Suprapubic skin (tissue), 4 donors: ENCODE measurements at regions not wholly inside any gene's neighbourhood (a gene's known extent, or its start where the extent isn't known, plus 50 kb on each side); places are given as distances from the start of the nearest gene placed in this dataset.

ENCODE experiments used
- DNase-seq, 2 donors: peaks; one replicate each; pipeline ENCODE4 v3.0.0-alpha.2; 2019; ENCODE audit warnings: low spot score in 2 of 2
- H3K27ac ChIP-seq: fragments of 200-600 bp; sonication (generic); one replicate; pipeline ENCODE4 v1.5.1; 2019
- H3K27me3 ChIP-seq: fragments of 200-600 bp; sonication (generic); one replicate; pipeline ENCODE4 v1.5.1; 2019
- H3K36me3 ChIP-seq: fragments of 200-600 bp; sonication (generic); one replicate; pipeline ENCODE4 v1.5.1; 2019
- H3K4me1 ChIP-seq: fragments of 200-600 bp; sonication (generic); one replicate; pipeline ENCODE4 v1.5.1; 2019
- H3K4me3 ChIP-seq: fragments of 200-600 bp; sonication (generic); one replicate; pipeline ENCODE4 v1.5.1; 2019; ENCODE audit warnings: mild to moderate bottlenecking
- H3K9me3 ChIP-seq: fragments of 200-600 bp; sonication (generic); one replicate; pipeline ENCODE4 v1.5.1; 2019
- EP300 ChIP-seq: sonication (generic); formaldehyde crosslinking; IDR thresholded peaks from one replicate; pipeline ENCODE4 v1.6.1; 2017; ENCODE audit warnings: antibody characterized with exemption
- POLR2A ChIP-seq, 2 donors: fragments of 450-650 bp; IDR thresholded peaks; one replicate each; pipeline ENCODE4 v1.6.1; 2017; ENCODE audit warnings: antibody characterized with exemption in 2 of 2, mild to moderate bottlenecking in 2 of 2, moderate library complexity in 2 of 2
- POLR2AphosphoS5 ChIP-seq, 3 donors: sonication (generic); formaldehyde crosslinking; IDR thresholded peaks; one replicate each; pipeline ENCODE4 v1.6.1; 2017; ENCODE audit warnings: antibody characterized with exemption in 3 of 3
- WGBS: methylation state at CpG from one replicate; pipeline ENCODE4 v1.1.5; 2018; 5-methylcytosine and 5-hydroxymethylcytosine counted together
- TF ChIP-seq, protein P1 (sequence below), 2 donors: fragments of 200-600 bp in 1 of 2; fragments of 450-650 bp in 1 of 2; sonication (generic) in 1 of 2; IDR thresholded peaks; one replicate each; pipeline ENCODE4 v1.5.1; 2016 to 2019; ENCODE audit warnings: antibody characterized with exemption in 2 of 2, mild to moderate bottlenecking in 1 of 2, moderate library complexity in 1 of 2

DNA sequence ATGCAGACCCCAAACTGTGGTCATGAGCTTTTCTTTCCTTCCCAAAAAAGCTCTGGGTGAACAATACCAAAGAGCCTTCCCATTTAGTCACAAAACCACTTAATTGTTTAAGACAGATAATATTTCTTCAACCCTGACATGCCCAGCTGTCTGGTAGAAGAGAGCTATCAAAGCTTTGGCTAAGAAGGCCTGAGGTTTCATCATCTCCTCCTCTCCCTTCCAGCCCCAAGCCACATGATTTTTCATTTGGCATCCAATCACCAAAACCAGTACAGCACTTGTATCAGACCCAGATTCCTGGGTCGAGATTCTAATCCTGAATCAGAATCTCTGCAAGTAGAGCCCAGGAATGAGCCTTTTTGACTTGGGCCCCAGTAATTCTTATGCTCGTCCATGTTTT lies 199.6 kb upstream of the TMEM260 start:
- no peaks in the 10 kb centered on the region for H3K36me3 ChIP-seq
- peaks cover 3% of the 10 kb centered on the region for H3K9me3 ChIP-seq
- H3K27ac ChIP-seq: no peak overlapping the region
- H3K4me1 ChIP-seq: peaks cover 5% of the 10 kb centered on the region
- no peaks in the 10 kb centered on the region for H3K27me3 ChIP-seq
- no peak overlapping the region for H3K4me3 ChIP-seq
- no peak for TF ChIP-seq POLR2A (IDR thresholded peaks at IDR 0.05)
- no peak for TF ChIP-seq POLR2AphosphoS5 (IDR thresholded peaks at IDR 0.05)
- TF ChIP-seq, protein P1, sequence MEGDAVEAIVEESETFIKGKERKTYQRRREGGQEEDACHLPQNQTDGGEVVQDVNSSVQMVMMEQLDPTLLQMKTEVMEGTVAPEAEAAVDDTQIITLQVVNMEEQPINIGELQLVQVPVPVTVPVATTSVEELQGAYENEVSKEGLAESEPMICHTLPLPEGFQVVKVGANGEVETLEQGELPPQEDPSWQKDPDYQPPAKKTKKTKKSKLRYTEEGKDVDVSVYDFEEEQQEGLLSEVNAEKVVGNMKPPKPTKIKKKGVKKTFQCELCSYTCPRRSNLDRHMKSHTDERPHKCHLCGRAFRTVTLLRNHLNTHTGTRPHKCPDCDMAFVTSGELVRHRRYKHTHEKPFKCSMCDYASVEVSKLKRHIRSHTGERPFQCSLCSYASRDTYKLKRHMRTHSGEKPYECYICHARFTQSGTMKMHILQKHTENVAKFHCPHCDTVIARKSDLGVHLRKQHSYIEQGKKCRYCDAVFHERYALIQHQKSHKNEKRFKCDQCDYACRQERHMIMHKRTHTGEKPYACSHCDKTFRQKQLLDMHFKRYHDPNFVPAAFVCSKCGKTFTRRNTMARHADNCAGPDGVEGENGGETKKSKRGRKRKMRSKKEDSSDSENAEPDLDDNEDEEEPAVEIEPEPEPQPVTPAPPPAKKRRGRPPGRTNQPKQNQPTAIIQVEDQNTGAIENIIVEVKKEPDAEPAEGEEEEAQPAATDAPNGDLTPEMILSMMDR (IDR thresholded peaks at IDR 0.05): no peak
- TF ChIP-seq EP300: no peak
- WGBS: 74% methylated on average over 2 of the region's 2 CpGs
- DNase-seq: no peak

DNA sequence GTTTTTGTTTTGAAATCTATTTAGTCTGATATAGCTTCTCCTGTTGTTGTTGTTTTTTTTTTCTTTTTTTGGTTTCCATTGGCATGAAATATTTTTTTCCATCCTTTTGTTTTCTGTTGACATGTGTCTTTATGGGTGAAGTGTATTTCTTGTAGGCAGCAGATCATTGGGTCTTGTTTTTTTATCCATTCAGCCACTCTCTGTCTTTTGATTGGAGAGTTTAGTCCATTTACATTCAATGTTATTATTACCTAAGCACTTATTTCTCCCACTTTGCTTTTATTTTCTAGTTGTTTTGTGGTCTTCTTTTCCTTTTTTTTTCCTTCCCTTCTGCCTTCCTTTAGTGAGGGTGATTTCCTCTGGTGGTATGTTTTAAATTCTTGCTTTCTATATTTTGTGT lies 193.6 kb upstream of the TMEM260 start:
- Histone ChIP-seq H3K27ac (no peak overlapping the region), H3K4me3 (no peak overlapping the region), H3K9me3 (peaks cover 3% of the 10 kb centered on the region), H3K36me3 (no peaks in the 10 kb centered on the region), H3K27me3 (no peaks in the 10 kb centered on the region), H3K4me1 (no peaks in the 10 kb centered on the region)
- no peak for TF ChIP-seq POLR2A (IDR thresholded peaks at IDR 0.05)
- no peak for DNase-seq

DNA sequence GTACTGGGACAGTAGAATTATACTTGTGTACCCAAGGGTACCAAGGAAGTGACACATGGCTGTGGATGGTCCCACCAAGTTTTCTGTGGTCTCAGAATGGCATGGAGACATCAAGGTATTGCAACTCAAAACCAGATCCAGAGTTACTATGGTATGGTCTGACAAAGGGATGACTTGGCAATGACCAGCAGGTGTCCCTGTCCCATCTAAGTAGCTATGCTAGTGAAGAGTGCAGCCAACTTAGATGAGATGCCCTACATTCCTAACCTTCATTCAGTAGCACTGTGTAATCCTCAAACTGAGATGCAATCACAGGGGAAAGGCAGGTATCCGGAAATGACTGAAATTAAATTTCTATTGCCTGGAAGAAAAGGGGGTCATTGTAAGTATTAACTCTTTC lies 188.7 kb upstream of the TMEM260 start:
- TF ChIP-seq, protein P1 (IDR thresholded peaks at IDR 0.05): no peak
- no peak for TF ChIP-seq EP300
- TF ChIP-seq POLR2A (IDR thresholded peaks at IDR 0.05): no peak
- TF ChIP-seq POLR2AphosphoS5 (IDR thresholded peaks at IDR 0.05): no peak
- H3K36me3 ChIP-seq: no peaks in the 10 kb centered on the region
- no peak overlapping the region for H3K4me3 ChIP-seq
- 67% methylated on average over 1 of the region's 1 CpG for WGBS
- H3K4me1 ChIP-seq: no peaks in the 10 kb centered on the region
- no peaks in the 10 kb centered on the region for H3K9me3 ChIP-seq
- H3K27me3 ChIP-seq: no peaks in the 10 kb centered on the region
- H3K27ac ChIP-seq: no peak overlapping the region
- no peak for DNase-seq

DNA sequence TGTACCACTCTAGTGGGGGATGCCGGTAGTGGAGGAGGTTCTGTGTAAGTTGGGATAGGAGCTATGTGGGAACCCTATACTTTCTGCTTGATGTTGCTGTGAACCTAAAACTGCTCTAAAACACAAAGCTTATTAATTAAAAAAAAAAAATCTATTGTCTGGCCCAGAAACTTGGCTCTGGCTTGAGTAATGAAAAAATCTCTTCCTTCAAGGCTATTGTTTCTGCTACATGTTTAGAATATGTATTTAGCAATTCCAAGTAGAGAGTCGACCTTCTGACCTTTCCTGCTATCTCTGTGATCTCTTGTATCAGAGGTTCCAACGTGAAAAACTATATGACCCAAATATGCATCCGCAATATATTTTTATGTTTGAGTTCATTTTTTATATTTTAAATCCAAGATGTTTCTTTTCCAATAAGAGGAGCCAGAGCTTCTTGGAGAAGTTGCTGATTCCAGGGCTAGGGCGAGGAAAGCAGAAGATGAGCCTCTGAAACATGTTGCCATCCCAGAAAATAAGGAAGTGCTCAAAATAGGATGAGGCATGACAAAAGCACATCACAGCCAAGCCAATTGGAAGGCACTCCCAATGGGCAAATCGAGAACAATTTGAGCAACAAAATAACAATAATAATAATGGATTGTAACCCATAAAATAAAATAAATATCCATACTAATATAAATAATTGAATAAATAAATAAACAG lies 184.6 kb upstream of the TMEM260 start:
- 70% methylated on average over 6 of the region's 6 CpGs for WGBS
- H3K27ac ChIP-seq: no peak overlapping the region

DNA sequence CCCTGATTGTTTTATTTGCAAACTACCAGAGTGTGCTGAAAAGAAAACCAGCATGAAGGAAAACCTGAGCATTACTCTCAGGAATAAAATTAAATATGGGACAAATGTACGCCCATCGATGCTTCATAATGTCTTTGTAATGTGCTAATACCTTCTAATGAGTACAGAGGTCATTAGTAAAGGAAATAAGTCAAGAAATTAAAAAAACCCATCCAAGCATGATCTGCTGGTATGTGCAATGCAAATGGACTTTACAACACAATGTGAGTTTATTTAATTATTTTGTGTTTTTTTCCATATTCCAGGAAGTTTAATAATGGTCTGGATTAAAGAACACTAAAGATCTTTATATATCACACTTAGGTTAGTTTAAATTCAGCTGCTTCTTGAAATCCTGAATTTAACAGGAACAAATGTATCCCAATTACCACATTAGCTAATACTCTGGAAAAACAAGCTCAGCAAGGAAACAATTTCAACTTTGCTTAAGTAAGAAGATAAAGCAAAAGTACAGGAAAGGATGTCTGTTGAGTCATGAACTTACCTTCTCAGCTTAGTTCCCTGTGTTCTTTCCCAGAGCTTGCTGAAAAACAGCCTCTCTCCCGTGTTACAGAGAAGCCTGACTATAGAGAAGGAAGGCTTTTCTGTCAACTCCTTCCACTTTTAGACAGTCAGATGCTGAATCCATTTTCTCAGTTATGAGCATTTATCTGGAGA lies 179.3 kb upstream of the TMEM260 start:
- Histone ChIP-seq H3K36me3 (no peaks in the 10 kb centered on the region), H3K4me1 (no peaks in the 10 kb centered on the region), H3K4me3 (no peak overlapping the region), H3K27me3 (no peaks in the 10 kb centered on the region), H3K27ac (no peak overlapping the region), H3K9me3 (no peaks in the 10 kb centered on the region)
- TF ChIP-seq, protein P1 (IDR thresholded peaks at IDR 0.05): no peak
- TF ChIP-seq POLR2A (IDR thresholded peaks at IDR 0.05): no peak
- TF ChIP-seq POLR2AphosphoS5 (IDR thresholded peaks at IDR 0.05): no peak
- TF ChIP-seq EP300: no peak
- WGBS: 73% methylated on average over 3 of the region's 3 CpGs
- DNase-seq: no peak

More for the DNA sequence above, 184.6 kb upstream of the TMEM260 start:
- H3K36me3 ChIP-seq: no peaks in the 10 kb centered on the region
- TF ChIP-seq EP300 (no peak), POLR2A (IDR thresholded peaks at IDR 0.05) (no peak), POLR2AphosphoS5 (IDR thresholded peaks at IDR 0.05) (no peak)
- TF ChIP-seq, protein P1 (IDR thresholded peaks at IDR 0.05): no peak
- no peak for DNase-seq
- no peaks in the 10 kb centered on the region for H3K27me3 ChIP-seq
- no peaks in the 10 kb centered on the region for H3K4me1 ChIP-seq
- H3K4me3 ChIP-seq: no peak overlapping the region
- no peaks in the 10 kb centered on the region for H3K9me3 ChIP-seq
